GM18517 (cell line): ENCODE measurements at regions not wholly inside any gene's neighbourhood (a gene's known extent, or its start where the extent isn't known, plus 50 kb on each side); places are given as distances from the start of the nearest gene placed in this dataset.
A peak's percentile ranks its signal among the peaks of the same experiment; 100 is the strongest.
"Not testable (repeated sequence)": the region's sequence is repeated elsewhere in the genome, so short reads cannot be mapped to it uniquely, and the experiment has no call there.

Source experiments
- ATAC-seq: cut with Tn5 transposase; IDR thresholded peaks from one replicate; pipeline ENCODE4 v1.9.1; 2021; ENCODE audit warnings: mild to moderate bottlenecking, moderate library complexity; ENCODE audit not compliant: unreplicated experiment

DNA sequence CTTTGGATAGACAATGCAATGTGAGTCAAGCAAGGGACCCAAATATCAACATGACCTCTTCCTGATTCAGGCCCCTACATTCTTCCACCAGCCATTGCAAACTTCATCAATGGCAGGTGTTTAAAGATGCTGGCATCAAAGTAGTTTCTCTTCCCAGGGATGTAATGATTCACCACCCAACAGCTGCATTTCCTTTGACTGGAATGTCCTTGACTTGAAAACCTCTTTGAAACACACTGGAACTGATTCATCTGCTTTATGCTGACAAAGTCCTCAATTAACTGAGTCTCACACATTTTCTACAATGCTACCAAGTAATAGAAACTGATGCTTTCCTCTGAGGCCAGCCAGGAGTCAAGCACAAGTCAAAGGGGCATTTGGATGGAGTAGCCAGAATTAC is 385.5 kb downstream of the GBE1 start:
- no peak for ATAC-seq

DNA sequence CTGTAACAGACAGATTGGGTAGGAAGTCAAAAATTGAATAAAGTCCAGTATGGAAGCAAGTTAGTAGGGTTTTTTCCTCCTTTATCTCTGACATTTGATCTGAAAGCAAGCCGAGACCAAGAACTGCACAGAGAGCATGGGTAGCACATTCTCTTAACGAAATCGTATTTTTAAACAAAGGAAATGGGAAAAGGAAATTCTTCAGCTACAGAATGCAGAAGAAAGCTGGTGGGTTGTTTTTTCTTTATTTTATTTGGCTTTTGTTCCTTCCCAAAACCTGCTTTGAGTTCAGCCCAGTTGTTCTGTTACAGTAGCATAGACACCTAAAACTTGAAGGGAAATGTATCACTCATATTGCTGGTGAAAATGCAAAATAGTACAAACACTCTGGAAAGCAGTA is 397.0 kb downstream of the GBE1 start:
- ATAC-seq: no peak

DNA sequence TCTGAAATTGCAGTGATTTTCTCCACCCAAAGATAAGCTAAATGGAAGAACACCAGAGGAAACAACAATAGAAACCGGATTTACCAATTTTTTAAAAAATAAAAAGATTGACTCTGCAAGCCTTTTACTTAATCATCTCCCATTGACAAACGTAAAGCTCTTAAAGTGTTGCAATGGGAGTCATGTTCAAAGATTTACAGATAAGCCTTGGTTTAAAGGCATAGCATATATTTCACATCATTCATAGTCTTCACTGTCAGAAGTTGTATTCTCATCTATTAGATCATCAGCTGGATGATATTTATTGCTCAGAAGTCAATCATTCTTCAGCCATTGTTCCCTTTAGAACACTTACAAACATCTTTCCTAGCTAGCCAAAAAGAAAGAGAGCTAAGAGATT is 397.6 kb downstream of the GBE1 start:
- ATAC-seq: no peak

DNA sequence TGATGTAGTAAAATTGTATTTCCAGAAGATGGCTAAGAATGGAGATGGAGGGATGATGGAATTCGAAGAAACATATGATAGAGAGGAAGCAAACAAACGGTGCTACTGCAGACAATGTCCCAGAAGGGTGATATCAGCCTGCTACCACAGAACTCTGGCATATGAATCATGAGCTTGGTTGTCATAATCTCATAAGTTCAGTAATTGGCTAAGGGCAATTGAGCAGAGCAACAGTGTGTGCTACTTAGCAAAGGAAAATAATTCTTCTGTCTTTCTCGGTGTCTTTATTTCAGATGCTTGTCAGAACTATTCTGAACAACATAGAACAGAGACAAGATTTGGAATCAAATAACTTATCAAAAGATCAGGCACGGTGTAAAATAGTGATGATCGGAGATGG is 407.3 kb downstream of the GBE1 start:
- ATAC-seq: no peak

DNA sequence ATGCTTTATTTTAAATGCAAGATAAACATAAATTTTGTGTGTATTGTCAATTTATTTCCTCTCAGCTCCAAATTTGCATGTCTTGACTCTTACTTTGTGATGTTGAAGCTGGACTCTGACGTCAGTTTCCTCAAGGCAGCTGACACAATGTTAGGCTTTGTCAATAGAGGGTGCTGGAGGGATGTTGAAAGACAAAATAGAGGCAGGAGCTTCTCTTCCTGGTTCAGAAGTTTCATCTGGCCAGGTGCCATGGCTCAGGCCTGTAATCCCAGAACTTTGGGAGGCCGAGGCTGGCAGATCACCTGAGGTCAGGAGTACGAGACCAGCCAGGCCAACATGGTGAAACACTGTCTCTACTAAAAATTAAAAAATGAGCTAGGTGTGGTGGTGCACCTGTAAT is 408.6 kb downstream of the GBE1 start:
- ATAC-seq: no peak

DNA sequence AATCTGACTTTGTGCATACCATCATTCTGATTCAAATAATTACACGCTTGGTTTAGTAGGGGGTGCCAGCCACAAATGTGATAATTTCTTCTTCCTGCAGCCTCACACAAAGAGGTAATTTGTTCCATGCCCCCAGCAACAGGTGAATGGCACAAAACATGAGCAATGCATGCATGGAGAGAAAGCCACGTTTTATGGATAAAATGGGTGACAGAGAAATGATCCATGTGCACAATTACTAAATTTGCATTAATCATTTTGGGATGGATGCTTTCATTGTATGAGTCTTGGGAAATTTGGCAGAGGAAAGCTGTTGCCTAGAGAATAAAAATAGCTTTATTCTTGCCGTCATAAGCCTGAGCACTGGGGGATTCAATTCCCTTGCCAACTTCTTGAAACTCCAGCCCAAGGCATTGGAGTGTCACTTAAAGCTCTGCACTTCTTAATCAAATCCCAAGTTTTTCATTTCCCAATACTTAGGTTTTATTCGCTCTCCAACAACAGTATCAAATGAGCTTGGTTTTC is 411.6 kb downstream of the GBE1 start:
- ATAC-seq: no peak

DNA sequence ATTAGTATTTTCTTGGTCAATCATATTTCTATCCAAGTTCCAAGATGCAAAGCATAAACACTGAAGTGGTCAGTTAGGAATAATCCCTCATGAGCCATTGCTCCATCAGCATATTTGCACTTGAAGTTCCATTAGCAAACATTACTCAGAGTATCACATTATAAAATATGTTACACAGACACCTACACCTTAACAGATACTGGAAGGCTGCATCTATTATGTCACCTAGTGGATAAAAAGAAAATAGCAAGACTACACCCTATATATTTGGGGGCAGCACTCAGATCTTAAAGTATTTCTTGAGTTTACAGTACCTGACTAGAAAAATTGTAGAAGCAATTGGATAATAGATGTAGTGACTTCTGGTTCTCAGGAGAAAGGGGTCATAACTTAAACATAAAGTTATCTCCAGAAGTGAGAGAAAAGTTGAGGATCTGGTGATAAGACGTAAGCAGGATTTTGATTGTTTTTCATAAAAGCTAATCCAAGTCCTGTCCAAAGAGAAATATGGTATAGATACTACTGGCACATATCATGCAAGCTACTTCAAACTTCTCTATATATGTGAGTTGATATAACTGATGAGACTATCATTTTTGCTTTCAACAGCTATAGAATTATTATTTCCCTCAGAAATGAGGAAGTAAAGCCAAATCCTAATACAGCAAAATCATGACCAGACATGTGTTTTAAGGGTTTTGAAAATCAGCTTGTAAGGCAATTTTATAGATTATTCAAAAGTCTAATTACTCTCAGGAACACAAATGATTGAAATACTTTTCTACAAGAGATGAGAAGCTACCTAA is 422.2 kb downstream of the GBE1 start:
- ATAC-seq: peak; percentile 94

DNA sequence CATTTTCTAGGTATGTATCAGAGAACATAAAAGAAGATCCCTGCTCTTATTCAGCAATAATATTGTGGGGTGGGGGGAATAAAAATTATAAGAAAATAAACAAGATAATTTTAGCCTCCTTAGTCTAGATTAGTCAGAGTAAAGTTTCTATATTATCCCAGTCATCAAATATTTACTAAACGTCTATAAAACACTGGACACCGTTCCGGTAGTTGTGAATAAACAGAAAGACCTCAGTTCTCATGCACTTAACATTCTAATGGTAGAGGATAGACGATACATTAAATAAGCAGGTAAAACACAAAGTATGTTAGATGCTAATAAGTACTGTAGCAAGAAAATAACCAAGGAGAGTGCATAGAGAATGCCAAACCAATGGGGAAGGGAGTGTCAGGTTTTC is 425.0 kb downstream of the GBE1 start:
- no peak for ATAC-seq

DNA sequence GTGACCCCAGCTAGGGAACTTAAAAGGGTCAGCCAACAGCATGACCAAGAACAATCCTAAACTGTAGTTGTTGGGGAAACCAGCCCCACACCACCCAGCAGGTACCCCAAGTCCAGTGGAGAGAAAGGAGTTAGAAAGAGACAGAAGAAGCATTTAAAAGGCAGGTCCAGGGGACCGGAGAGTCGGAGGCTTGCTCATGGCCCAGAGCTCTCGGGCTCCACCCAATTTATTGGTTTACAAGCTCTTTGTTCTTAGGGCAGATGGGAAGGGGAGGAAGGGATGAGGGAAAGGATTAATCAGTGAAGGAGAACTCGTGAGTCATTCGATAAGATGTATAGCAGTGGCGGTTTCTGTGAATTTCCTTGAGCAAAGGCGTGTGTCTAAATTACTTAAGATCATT is 431.6 kb downstream of the GBE1 start:
- not testable (repeated sequence) for ATAC-seq

DNA sequence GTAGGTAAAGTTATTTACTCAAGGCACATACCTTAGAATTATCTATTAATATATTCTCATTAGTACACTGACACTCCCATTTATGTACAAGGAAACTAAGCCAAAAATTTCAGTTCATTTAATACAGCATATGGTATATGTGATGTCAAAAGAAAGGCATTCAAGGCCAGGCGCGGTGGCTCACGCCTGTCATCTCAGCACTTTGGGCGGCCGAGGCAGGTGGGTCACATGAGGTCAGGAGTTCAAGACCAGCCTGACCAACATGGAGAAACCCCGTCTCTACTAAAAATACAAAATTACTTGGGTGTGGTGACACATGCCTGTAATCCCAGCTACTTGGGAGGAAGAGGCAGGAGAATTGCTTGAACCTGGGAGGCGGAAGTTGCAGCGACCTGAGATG is 435.2 kb downstream of the GBE1 start:
- ATAC-seq: no peak

DNA sequence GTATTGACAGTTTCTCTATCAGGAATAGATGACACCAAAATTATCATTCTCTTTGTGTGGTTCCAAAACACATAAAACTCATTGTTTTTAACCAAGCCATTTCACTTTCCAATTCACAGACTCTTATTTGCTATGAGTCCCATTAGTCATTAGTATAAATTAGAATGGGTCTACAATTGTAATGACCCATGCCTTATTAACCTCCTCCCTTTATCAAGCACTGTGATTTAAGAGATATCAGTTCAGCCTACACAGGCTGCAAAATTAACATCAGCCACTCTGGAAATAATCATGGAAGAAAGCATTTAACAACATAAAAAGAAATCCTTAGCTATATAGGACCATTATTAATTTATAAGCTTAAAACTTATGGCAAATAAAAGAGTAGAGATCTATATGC is 440.6 kb downstream of the GBE1 start:
- no peak for ATAC-seq

DNA sequence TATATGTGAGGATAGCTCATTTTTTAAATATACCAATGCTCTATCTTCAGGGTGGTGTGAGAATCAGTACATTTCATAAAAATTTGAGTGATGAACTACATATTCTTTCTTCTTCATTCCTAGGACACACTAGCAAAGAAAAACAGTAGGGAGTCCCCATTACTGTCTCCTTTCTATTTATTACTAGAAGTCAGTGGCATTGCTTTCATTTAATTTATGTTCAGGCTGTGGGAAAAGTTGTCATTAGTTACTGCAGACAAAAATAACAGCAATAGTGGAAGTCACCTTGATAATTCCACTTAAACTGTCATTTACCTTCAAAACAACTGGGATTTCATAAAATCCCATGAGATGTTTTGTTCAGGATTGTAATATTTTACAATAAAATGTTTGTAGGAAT is 446.4 kb downstream of the GBE1 start:
- no peak for ATAC-seq

DNA sequence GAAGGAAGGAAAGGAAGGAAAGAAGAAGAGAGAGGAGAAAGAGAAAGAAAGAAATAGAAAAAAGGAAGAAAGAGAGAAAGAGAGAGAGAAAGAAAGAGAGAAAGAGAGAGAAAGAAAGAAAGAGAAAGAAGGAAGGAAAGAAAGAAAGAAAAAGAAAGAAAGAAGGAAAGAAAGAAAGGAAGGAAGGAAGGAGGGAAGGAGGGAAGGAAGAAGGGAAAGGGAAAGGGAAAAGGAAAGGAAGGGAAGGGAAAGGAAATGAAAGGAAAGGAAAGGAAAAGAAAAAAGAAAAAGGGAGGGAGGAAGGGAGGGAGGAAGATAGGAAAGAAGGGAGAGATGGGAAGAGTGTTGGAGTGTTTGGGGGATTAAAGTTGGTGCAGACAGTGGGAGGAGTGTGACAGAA is 450.1 kb downstream of the GBE1 start:
- ATAC-seq: no peak

DNA sequence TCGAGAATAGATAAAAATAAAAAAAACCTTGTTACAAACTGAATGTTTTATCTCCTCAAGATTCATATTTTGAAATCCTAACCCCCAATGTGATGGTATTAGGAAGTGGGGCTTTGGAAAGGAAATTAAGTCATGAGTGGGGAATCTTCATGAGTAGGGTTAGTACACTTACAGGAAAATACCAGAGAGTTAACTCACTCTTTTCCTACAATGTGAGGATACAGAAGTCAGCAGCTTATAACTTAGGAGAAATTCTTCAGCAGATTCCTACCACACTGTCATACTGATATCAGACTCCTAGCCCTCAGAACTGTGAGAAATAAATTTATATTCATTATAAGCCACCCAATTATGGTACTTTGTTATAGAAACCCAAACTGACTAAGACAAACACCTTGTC is 453.1 kb downstream of the GBE1 start:
- ATAC-seq: no peak

DNA sequence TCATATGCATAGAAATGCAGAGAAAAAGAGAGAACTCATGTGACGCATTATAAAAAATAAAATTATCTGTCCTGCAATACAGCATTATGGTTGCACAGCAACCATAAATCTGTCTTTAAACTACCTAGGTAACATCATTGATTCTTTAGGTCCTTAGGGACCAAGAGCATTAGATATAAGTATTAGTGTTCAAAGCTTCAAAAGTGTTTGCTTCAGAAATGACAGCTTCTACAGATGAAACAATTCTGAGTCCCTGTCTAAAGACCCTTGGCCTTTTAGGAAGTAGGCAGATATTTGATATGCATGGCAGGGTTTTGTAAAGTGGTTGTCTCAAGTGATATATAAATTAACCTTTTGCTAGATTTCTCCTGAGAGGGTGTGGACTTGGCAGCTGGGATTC is 454.2 kb downstream of the GBE1 start:
- ATAC-seq: no peak

DNA sequence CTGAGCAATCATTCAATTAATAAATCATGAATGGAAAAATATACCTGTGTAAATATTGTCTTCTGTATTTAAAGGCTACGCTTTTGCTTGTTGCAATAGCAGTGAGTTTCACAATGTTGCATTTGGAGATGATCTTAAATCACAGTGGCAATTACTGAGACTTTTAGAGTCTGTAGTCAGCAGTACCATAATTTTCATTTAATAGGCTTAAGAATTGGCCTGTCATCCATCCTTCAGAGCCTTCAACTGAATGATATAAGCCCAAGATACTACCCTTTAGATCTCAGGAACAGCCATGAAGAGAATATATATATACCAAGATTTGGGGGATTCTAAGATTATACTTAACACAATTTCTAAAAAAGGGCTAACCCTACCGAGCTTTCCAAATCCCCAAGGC is 458.1 kb downstream of the GBE1 start:
- no peak for ATAC-seq

DNA sequence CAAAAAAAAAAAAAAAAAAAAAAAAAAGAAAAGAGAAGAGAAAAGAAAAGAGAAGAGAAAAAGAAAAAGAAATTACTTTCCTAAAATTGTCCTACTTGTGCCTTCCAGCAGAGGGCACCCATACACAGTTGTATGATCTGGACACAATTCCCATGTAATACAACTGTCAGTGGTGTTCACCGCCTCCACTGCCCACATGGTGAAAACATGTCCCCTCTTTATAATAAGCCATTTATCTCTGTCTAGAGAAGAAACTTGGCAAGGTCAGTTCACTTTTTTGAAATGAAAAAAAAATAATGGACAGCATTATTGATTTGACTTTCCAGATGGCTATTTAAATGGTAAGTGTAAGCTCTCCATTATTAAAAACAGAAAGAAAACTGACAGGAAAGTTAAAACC is 459.4 kb downstream of the GBE1 start:
- ATAC-seq: peak; percentile 75

DNA sequence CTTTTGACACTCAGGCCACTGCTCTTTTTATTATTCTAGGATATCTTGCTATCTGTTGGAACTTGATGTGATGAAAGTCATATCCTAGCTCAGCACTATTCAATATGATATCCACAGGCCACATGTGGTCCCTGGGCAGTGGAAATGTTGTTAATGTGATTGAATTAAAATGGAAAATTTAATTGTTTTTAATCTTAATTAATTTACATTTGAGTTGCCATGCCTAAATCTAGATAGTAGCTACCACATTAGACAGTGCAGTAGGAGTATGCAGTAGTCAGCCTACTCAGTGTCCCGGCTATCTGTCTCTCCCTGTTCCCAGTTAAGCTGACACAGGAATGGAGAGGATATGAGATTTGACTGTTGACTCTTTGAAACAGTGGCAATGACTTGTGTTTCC is 460.2 kb downstream of the GBE1 start:
- no peak for ATAC-seq

DNA sequence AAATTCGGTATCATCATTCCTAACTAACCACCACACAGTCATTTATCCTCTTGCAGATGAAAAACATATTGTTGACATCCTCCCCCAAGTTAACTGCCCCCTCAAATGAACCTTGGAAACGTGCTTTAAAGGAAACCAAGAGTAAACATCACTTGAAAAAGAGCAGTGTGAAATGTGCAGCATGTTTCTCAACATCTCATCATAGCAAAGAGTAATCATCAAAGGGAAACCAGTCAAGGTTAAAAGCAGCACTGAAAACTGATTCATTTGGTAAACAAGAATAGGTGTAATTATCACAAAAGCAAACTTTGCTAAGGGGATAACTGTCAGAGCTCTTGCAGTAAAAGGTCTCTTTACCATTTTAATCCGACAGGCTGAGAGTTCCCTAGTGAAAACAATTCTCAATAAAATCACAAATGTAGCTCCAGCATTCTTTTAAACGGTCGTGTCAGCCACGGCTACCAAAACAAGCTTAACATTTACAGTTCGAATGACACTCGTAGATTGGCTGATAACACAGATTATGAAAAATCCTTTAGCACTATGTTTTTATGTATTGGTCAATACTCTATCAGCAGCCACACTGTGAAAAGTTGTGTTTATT is 461.0 kb downstream of the GBE1 start:
- ATAC-seq: no peak

DNA sequence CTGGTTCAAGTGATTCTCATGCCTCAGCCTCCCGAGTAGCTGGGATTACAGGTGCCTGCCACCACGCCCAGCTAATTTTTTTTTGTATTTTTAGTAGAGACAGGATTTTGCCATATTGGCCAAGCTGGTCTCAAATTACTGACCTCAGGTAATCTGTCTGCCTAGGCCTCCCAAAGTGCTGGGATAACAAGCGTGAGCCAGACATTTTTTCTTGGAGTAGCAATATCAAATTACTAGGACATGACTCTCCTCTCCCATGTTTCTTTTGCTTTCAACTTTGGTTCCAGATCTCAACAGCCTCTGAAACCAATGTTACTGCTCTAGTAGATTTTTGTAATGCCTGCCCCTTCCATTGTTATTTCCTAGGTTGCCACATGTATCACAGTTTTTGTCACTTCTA is 462.0 kb downstream of the GBE1 start:
- ATAC-seq: no peak

DNA sequence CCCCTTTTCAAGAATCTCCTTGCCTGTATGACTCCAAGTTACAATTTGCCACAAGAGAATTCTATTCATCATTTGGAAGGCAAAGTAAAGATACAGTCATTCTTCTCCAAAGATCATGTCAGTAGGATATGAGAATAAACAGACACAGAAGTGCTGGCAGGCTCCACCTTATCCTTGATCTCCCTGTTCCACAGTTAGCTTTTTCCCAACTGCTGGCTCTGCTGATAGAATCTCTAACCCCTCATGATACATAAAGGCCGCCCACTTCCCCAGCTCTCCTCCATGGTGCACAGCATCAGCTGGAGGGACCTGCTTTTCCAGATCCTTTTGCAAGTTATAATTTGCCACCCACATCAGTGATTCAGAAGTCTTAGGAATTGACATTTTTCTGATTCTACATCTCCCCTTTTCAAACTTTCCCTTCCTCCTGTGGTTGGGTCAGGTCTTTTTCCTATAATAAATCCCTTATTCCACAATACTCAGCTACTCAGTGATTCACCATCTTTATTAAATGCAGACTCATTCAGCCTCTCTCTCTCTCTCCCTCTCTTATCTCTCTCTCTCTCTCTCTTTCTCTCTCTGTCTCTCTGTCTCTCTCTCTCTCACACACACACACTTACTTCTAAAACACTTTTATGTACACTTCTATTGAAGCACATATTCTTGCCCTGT is 465.4 kb downstream of the GBE1 start:
- no peak for ATAC-seq

DNA sequence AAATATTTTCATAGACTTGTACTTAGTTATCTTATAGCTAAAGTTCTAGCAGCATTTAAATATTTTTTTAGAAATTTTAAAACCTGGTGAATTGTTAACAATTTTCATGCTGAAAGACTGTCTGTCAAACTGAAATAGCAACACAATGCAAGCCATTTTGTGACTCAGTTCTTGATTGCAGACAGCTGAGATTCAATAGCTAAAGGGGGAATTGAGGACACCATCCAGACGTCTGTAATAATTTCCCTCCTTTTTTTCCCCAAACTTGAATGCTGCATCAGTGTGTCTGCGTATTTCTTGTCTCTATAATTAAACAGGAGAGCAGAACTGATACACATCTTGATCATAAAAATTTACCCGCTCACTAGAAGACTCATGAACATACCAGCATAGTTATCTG is 468.3 kb downstream of the GBE1 start:
- no peak for ATAC-seq
